Mucosa of rectum (tissue), 2 donors: ENCODE measurements at regions not wholly inside any gene's neighbourhood (a gene's known extent, or its start where the extent isn't known, plus 50 kb on each side); places are given as distances from the start of the nearest gene placed in this dataset.

ENCODE experiments used
- H3K27ac ChIP-seq, 2 donors: one replicate each; pipeline ENCODE4 v1.7.0; 2013; ENCODE audit warnings: inconsistent platforms in 2 of 2, low read depth in 2 of 2, low read length in 2 of 2
- H3K27me3 ChIP-seq, 2 donors: one replicate each; pipeline ENCODE4 v1.7.0; 2013; ENCODE audit warnings: low read length in 2 of 2; ENCODE audit not compliant: control insufficient read depth in 2 of 2, insufficient read depth in 2 of 2
- H3K36me3 ChIP-seq, 2 donors: one replicate each; pipeline ENCODE4 v1.7.0; 2013; ENCODE audit warnings: low read length in 2 of 2; ENCODE audit not compliant: control insufficient read depth in 2 of 2, insufficient read depth in 2 of 2
- H3K4me1 ChIP-seq, 2 donors: one replicate each; pipeline ENCODE4 v1.7.0; 2013; ENCODE audit warnings: low read length in 2 of 2, mild to moderate bottlenecking in 1 of 2; ENCODE audit not compliant: control insufficient read depth in 2 of 2, insufficient read depth in 2 of 2
- H3K4me3 ChIP-seq, 2 donors: one replicate each; pipeline ENCODE4 v1.7.0; 2013; ENCODE audit warnings: low read length in 2 of 2
- H3K9ac ChIP-seq, 2 donors: one replicate each; pipeline ENCODE4 v1.7.0; 2013; ENCODE audit warnings: low read length in 2 of 2, low read depth in 1 of 2, mild to moderate bottlenecking in 1 of 2
- H3K9me3 ChIP-seq, 2 donors: one replicate each; pipeline ENCODE4 v1.7.0; 2013; ENCODE audit warnings: low read length in 2 of 2; ENCODE audit not compliant: control insufficient read depth in 2 of 2
- donor health status: healthy.
- donor health status: Normal muscosa, but diverticular disease.

- no peaks in the 10 kb centered on the region for H3K4me1 ChIP-seq
- H3K9me3 ChIP-seq: no peaks in the 10 kb centered on the region
- H3K4me3 ChIP-seq: no peak overlapping the region
- no peak overlapping the region for H3K27ac ChIP-seq
- H3K9ac ChIP-seq: no peak overlapping the region
- H3K27me3 ChIP-seq: no peaks in the 10 kb centered on the region
- no peaks in the 10 kb centered on the region for H3K36me3 ChIP-seq
These were observed 192.5 kb downstream of the RSL24D1 start for GRCh38 chr15:55003965-55004873.

GRCh38 chr15:54998661-54999060 is 198.1 kb downstream of the RSL24D1 start:
- H3K27ac ChIP-seq: no peak overlapping the region
- no peak overlapping the region for H3K9ac ChIP-seq
- no peaks in the 10 kb centered on the region for H3K27me3 ChIP-seq
- no peaks in the 10 kb centered on the region for H3K9me3 ChIP-seq
- H3K36me3 ChIP-seq: no peaks in the 10 kb centered on the region
- no peak overlapping the region for H3K4me3 ChIP-seq
- no peaks in the 10 kb centered on the region for H3K4me1 ChIP-seq

GRCh38 chr15:54990793-54991192 is 205.9 kb downstream of the RSL24D1 start:
- H3K27me3 ChIP-seq: no peaks in the 10 kb centered on the region
- no peaks in the 10 kb centered on the region for H3K36me3 ChIP-seq

DNA sequence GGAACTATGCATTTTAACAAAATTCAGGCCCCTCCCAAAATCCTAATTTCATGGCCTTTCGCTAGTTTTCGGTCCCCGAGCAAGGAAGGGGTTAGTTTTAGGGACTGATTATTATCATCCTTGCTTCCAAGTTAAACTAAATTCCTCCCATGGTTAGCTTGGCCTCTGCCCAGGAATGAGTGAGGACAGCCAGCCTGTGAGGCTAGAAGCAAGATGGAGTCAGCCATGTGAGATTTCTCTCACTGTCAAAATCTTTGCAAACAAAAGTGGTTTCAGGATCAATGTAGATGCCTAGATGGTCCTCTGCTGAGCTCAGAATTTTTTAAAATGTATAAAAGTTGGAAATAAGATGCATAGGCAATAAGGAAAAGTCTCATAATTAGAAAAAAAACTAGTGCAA is 208.9 kb downstream of the RSL24D1 start:
- Histone ChIP-seq H3K9me3 (no peaks in the 10 kb centered on the region), H3K36me3 (no peaks in the 10 kb centered on the region), H3K27ac (no peak overlapping the region), H3K4me3 (no peak overlapping the region), H3K4me1 (no peaks in the 10 kb centered on the region), H3K27me3 (no peaks in the 10 kb centered on the region), H3K9ac (no peak overlapping the region)

More at GRCh38 chr15:54990793-54991192, 205.9 kb downstream of the RSL24D1 start:
- H3K9me3 ChIP-seq: no peaks in the 10 kb centered on the region
- no peak overlapping the region for H3K9ac ChIP-seq
- H3K4me1 ChIP-seq: no peaks in the 10 kb centered on the region
- H3K27ac ChIP-seq: no peak overlapping the region
- H3K4me3 ChIP-seq: no peak overlapping the region

DNA sequence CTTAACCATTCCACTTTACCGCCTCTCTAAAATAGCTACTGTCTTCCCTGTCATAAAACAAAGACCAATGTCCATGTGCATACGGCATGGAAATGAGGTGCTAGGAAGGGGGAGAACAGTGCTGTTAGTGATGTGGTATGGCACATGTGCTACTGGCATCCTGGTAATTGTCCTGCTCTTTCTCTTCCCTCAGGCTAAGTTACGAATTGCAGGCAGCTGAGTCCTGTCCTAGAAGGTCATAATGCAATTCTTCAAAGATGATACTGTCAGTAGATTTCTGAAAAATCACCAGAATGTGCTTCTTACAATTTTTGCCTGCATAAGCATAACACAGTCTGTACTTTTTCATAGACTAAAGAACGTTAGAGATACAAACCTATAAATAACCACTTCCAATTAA is 216.8 kb downstream of the RSL24D1 start:
- Histone ChIP-seq H3K27me3 (no peaks in the 10 kb centered on the region), H3K9ac (no peak overlapping the region), H3K4me3 (no peak overlapping the region), H3K9me3 (no peaks in the 10 kb centered on the region), H3K36me3 (no peaks in the 10 kb centered on the region), H3K27ac (no peak overlapping the region), H3K4me1 (no peaks in the 10 kb centered on the region)

- no peak overlapping the region for H3K4me3 ChIP-seq
- H3K36me3 ChIP-seq: no peaks in the 10 kb centered on the region
- H3K4me1 ChIP-seq: no peaks in the 10 kb centered on the region
- H3K9ac ChIP-seq: no peak overlapping the region
- peaks cover 3 to 12% of the 10 kb centered on the region in 2 donors for H3K9me3 ChIP-seq
- H3K27me3 ChIP-seq: no peaks in the 10 kb centered on the region
- H3K27ac ChIP-seq: no peak overlapping the region
These were observed 234.1 kb downstream of the RSL24D1 start for GRCh38 chr15:54962637-54963036.

- H3K36me3 ChIP-seq: no peaks in the 10 kb centered on the region
- no peaks in the 10 kb centered on the region for H3K27me3 ChIP-seq
- H3K9ac ChIP-seq: no peak overlapping the region
- H3K27ac ChIP-seq: no peak overlapping the region
- H3K4me3 ChIP-seq: no peak overlapping the region
- H3K4me1 ChIP-seq: no peaks in the 10 kb centered on the region
- peaks cover 3 to 6% of the 10 kb centered on the region in 2 donors for H3K9me3 ChIP-seq
These were observed 236.5 kb downstream of the RSL24D1 start for GRCh38 chr15:54960266-54960665.

DNA sequence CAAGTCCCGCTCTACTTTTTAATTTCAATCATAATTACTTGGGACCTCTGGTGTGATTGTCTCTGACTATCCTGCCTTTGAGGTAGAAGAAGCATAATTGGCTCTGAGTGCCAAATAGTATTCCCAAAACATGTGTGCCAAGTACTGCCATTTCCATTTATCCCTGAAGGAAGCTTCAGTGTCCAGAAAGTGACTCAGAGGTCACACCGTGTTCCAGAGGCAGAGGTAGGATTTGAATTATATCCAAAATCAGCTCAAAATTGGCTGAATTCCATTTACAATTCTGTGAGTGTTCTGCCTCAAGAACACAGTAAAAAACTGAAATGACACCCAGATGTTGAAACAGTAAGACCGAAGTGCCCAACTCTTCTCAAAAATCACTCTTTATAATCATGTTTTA is 255.3 kb downstream of the RSL24D1 start:
- H3K4me1 ChIP-seq: no peaks in the 10 kb centered on the region
- H3K36me3 ChIP-seq: no peaks in the 10 kb centered on the region
- no peak overlapping the region for H3K27ac ChIP-seq
- H3K27me3 ChIP-seq: no peaks in the 10 kb centered on the region
- no peak overlapping the region for H3K4me3 ChIP-seq
- H3K9ac ChIP-seq: no peak overlapping the region
- peaks cover 0 to 3% of the 10 kb centered on the region in 2 donors for H3K9me3 ChIP-seq

GRCh38 chr15:54917312-54917711 is 279.4 kb downstream of the RSL24D1 start:
- no peaks in the 10 kb centered on the region for H3K27me3 ChIP-seq
- H3K9ac ChIP-seq: no peak overlapping the region
- no peaks in the 10 kb centered on the region for H3K9me3 ChIP-seq
- no peaks in the 10 kb centered on the region for H3K36me3 ChIP-seq
- no peaks in the 10 kb centered on the region for H3K4me1 ChIP-seq
- H3K27ac ChIP-seq: no peak overlapping the region
- H3K4me3 ChIP-seq: no peak overlapping the region

DNA sequence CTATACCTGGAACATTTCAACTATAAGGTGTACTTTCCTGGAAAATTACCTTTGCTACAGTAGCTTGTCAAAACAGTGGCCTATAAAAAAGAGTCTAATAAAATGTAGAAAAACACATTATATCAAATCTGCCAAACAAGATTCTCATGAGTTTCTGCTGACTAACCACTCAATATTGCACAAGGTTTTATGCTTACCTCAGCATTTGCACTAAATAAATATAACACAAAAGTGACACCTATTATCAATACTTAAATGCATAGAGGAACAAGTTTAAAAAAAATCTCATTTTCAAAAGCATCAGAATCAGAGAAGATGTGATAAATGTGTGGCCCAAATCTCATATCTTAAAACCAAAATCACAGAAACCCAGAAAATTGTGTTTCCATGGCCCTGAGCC is 281.4 kb downstream of the RSL24D1 start:
- no peak overlapping the region for H3K4me3 ChIP-seq
- H3K4me1 ChIP-seq: no peaks in the 10 kb centered on the region
- no peak overlapping the region for H3K27ac ChIP-seq
- no peaks in the 10 kb centered on the region for H3K27me3 ChIP-seq
- H3K9me3 ChIP-seq: no peaks in the 10 kb centered on the region
- H3K9ac ChIP-seq: no peak overlapping the region
- H3K36me3 ChIP-seq: no peaks in the 10 kb centered on the region
